Body of pancreas (tissue), 4 donors: ENCODE measurements at regions not wholly inside any gene's neighbourhood (a gene's known extent, or its start where the extent isn't known, plus 50 kb on each side); places are given as distances from the start of the nearest gene placed in this dataset.

Source experiments
- POLR2A ChIP-seq, 3 donors: fragments of 450-650 bp; IDR thresholded peaks; one replicate each; pipeline ENCODE4 v1.6.1; 2016; ENCODE audit warnings: antibody characterized with exemption in 3 of 3, mild to moderate bottlenecking in 2 of 3
- TF ChIP-seq, protein P1 (sequence below), 7 experiments: fragments of 450-650 bp in 4 of 7; fragments of 200-600 bp in 3 of 7; sonication (generic) in 3 of 7; IDR thresholded peaks; one replicate each; pipeline ENCODE4 v1.5.1; 2016 to 2019; ENCODE audit warnings: antibody characterized with exemption in 7 of 7

DNA sequence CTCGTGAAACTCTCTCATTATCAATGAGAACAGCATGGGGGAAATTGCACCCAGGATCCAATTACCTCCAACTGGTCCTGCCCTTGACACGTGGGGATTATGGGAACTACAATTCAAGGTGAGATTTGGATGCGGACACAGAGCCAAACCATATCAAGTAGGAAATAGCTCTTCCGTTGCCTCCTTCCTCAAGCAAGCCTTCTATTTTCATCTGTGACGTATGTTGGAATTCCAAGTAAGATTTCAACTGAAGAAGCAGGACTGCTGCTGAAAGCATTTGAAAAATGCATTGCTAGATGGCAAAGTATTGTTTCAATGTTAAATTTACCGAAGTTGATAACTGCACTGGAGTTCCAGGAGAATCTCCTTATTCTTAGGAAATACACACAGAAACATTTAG lies 178.1 kb upstream of the GALNT17 start:
- no peak for TF ChIP-seq POLR2A (IDR thresholded peaks at IDR 0.05)
- TF ChIP-seq, protein P1, sequence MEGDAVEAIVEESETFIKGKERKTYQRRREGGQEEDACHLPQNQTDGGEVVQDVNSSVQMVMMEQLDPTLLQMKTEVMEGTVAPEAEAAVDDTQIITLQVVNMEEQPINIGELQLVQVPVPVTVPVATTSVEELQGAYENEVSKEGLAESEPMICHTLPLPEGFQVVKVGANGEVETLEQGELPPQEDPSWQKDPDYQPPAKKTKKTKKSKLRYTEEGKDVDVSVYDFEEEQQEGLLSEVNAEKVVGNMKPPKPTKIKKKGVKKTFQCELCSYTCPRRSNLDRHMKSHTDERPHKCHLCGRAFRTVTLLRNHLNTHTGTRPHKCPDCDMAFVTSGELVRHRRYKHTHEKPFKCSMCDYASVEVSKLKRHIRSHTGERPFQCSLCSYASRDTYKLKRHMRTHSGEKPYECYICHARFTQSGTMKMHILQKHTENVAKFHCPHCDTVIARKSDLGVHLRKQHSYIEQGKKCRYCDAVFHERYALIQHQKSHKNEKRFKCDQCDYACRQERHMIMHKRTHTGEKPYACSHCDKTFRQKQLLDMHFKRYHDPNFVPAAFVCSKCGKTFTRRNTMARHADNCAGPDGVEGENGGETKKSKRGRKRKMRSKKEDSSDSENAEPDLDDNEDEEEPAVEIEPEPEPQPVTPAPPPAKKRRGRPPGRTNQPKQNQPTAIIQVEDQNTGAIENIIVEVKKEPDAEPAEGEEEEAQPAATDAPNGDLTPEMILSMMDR (IDR thresholded peaks at IDR 0.05): no peak
